ENCODE measurements at regions not wholly inside any gene's neighbourhood (a gene's known extent, or its start where the extent isn't known, plus 50 kb on each side); places are given as distances from the start of the nearest gene placed in this dataset.

GRCh38 chr11:15896026-15896425, 460.3 kb downstream of the SOX6 start:
- TF ChIP-seq POLR2A (IDR thresholded peaks at IDR 0.05): no peak
- TF ChIP-seq CTCF (IDR thresholded peaks at IDR 0.05): no peak
